ENCODE measurements at regions not wholly inside any gene's neighbourhood (a gene's known extent, or its start where the extent isn't known, plus 50 kb on each side); places are given as distances from the start of the nearest gene placed in this dataset.

- Mint-ChIP-seq H3K4me1 (ENCODE audit: low read depth, unreplicated experiment) (no peaks in the 10 kb centered on the region), H3K27ac (ENCODE audit: unreplicated experiment) (no peak overlapping the region), H3K36me3 (ENCODE audit: insufficient read depth, unreplicated experiment) (no peaks in the 10 kb centered on the region), H3K27me3 (ENCODE audit: insufficient read depth, unreplicated experiment) (peaks cover 3% of the 10 kb centered on the region), H3K9me3 (ENCODE audit: unreplicated experiment) (no peaks in the 10 kb centered on the region), H3K4me3 (ENCODE audit: unreplicated experiment) (no peak overlapping the region)
- BruUV-seq (replicated peaks) = no TSS peak
- Histone ChIP-seq H3K27me3 (replicated peaks; ENCODE audit: control insufficient read depth, insufficient read depth, low read length) (no peaks in the 10 kb centered on the region), H3K4me1 (no peaks in the 10 kb centered on the region), H3K36me3 (ENCODE audit: control insufficient read depth, insufficient read depth, low read length) (no peaks in the 10 kb centered on the region), H3K4me3 (ENCODE audit: low read depth, low read length) (no peak overlapping the region), H3K9me3 (no peaks in the 10 kb centered on the region)
- intact Hi-C loops (cut with micrococcal nuclease; ENCODE audit: unreplicated experiment) = no loop called here
- CTCF ChIA-PET = no interaction called here
- no peak for DNase-seq
- POLR2A ChIA-PET = no interaction called here
- no peak for TF ChIP-seq CTCF (IDR thresholded peaks at IDR 0.05; ENCODE audit: insufficient read depth in 1 of 2, low read depth in 1 of 2, low read length in 1 of 2, severe bottlenecking in 1 of 2, unreplicated experiment in 1 of 2)
Measured at GRCh38 chr6:144882425-144882824, 597.3 kb downstream of the UTRN start.

DNA sequence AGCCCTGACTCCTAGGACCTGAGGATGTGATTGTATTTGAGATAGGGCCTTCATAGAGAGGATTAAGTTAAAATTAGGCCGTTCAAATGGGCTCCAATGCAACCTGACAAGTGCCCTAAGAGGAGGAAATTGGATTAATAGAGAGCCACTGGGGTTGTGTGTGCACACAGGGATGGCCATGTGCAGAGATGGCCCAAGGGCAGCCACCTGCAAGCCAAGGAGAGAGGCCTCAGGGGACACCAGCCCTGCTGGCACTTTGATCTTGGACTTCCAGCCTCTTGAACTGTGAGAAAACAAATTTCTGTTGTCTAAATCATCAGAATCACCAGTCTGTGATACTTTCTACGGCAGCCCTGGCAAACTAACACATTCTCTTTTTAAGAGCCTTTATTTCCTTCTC is 598.8 kb downstream of the UTRN start:
- Mint-ChIP-seq H3K9me3 (ENCODE audit: unreplicated experiment) (no peaks in the 10 kb centered on the region), H3K4me1 (ENCODE audit: low read depth, unreplicated experiment) (no peaks in the 10 kb centered on the region), H3K4me3 (ENCODE audit: unreplicated experiment) (no peak overlapping the region), H3K27ac (ENCODE audit: unreplicated experiment) (no peak overlapping the region), H3K27me3 (ENCODE audit: insufficient read depth, unreplicated experiment) (peaks cover 3% of the 10 kb centered on the region), H3K36me3 (ENCODE audit: insufficient read depth, unreplicated experiment) (no peaks in the 10 kb centered on the region)
- no peaks in the 10 kb centered on the region for H3K9me3 ChIP-seq
- ChIA-PET CTCF (no interaction called here), POLR2A (no interaction called here)
- H3K36me3 ChIP-seq (ENCODE audit: control insufficient read depth, insufficient read depth, low read length) = no peaks in the 10 kb centered on the region
- no peak for DNase-seq
- BruUV-seq (replicated peaks) = no TSS peak
- no peak for TF ChIP-seq CTCF (IDR thresholded peaks at IDR 0.05; ENCODE audit: insufficient read depth in 1 of 2, low read depth in 1 of 2, low read length in 1 of 2, severe bottlenecking in 1 of 2, unreplicated experiment in 1 of 2)
- intact Hi-C loops (cut with micrococcal nuclease; ENCODE audit: unreplicated experiment) = no loop called here
- H3K27me3 ChIP-seq (replicated peaks; ENCODE audit: control insufficient read depth, insufficient read depth, low read length) = no peaks in the 10 kb centered on the region
- no peak overlapping the region for H3K4me3 ChIP-seq (ENCODE audit: low read depth, low read length)
- no peaks in the 10 kb centered on the region for H3K4me1 ChIP-seq

DNA sequence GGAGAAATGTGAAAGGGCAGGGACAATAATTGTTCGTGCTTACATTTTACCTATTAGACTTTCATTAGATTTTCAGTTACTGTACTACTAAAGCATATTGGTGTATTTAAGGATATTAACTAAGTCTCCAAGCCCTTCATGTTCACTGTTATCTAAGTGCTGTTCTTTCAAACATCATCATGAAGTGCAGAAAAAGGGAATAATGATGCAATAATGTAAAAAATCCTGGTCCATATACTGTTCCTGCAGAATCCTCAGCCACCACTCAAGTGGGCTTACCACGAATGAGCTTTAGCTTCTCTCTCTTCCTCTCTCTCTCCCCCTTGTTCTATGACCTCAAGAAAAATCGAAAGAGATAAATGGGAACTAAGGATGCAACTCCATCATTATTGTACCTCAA is 600.7 kb downstream of the UTRN start:
- ChIA-PET CTCF (no interaction called here), POLR2A (no interaction called here)
- intact Hi-C loops (cut with micrococcal nuclease; ENCODE audit: unreplicated experiment) = no loop called here
- BruUV-seq (replicated peaks) = no TSS peak
- no peak for TF ChIP-seq CTCF (IDR thresholded peaks at IDR 0.05; ENCODE audit: insufficient read depth in 1 of 2, low read depth in 1 of 2, low read length in 1 of 2, severe bottlenecking in 1 of 2, unreplicated experiment in 1 of 2)
- Histone ChIP-seq H3K36me3 (ENCODE audit: control insufficient read depth, insufficient read depth, low read length) (no peaks in the 10 kb centered on the region), H3K4me1 (no peaks in the 10 kb centered on the region), H3K4me3 (ENCODE audit: low read depth, low read length) (no peak overlapping the region), H3K9me3 (no peaks in the 10 kb centered on the region), H3K27me3 (replicated peaks; ENCODE audit: control insufficient read depth, insufficient read depth, low read length) (no peaks in the 10 kb centered on the region)
- no peak for DNase-seq
- H3K9me3 Mint-ChIP-seq (ENCODE audit: unreplicated experiment) = no peaks in the 10 kb centered on the region
- H3K27ac Mint-ChIP-seq (ENCODE audit: unreplicated experiment) = no peak overlapping the region
- H3K27me3 Mint-ChIP-seq (ENCODE audit: insufficient read depth, unreplicated experiment) = peaks cover 3% of the 10 kb centered on the region
- H3K4me3 Mint-ChIP-seq (ENCODE audit: unreplicated experiment) = no peak overlapping the region
- H3K4me1 Mint-ChIP-seq (ENCODE audit: low read depth, unreplicated experiment) = no peaks in the 10 kb centered on the region
- no peaks in the 10 kb centered on the region for H3K36me3 Mint-ChIP-seq (ENCODE audit: insufficient read depth, unreplicated experiment)
